GM10248 (cell line): ENCODE measurements at regions not wholly inside any gene's neighbourhood (a gene's known extent, or its start where the extent isn't known, plus 50 kb on each side); places are given as distances from the start of the nearest gene placed in this dataset.

ENCODE experiments used
- CTCF ChIA-PET: fragments of 300-600 bp; sonication (Branson Sonifier 250); formaldehyde crosslinking; extraction: SDS; loops from one replicate; lab custom pipeline; 2021; ENCODE audit warnings: antibody characterized with exemption; lab: Yijun Ruan, JAX
- POLR2A ChIA-PET: fragments of 350-650 bp; sonication (Branson Sonifier 250); formaldehyde crosslinking; extraction: SDS; loops from one replicate; lab custom pipeline; 2020; ENCODE audit warnings: antibody characterized with exemption; lab: Yijun Ruan, JAX
- DNase-seq: peaks from one replicate; pipeline ENCODE4 v3.0.0; 2012; ENCODE audit errors: extremely low spot score
- TF ChIP-seq, protein P1 (sequence below): IDR thresholded peaks from 2 replicates; pipeline ENCODE4 v1.5.1; 2012; ENCODE audit warnings: mild to moderate bottlenecking, low read depth; ENCODE audit errors: extremely low read depth, missing control alignments, control extremely low read depth

DNA sequence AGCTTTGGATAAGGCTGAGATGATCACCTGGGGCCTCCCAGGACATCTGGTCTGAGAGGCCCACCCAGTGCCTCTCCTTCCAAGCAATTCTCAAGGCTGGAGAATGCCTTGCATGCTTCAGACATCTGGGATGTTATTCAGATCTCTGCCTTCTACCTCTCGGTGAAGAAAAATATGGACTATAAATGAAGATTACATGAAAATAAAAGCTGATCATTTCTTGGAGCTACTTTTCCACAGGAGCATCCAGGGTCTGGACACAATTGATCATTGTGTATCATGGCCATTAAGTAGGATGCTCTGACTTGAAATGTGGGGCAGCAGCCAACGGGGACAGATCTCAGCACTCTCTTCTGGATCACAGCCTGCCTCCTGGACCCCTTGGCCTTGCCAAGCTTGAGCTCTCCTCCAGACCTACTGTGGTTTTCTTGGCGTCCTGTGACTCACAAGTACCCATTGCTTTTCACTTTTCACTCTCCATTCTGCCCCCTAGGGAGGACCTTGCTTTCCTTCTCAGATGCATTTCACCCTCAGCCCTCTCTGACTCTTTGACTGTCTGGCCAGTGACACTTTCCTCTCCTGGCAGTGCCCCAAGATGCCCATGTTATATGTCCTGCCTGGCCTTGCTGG, 203.1 kb downstream of the INSIG2 start:
- TF ChIP-seq, protein P1, sequence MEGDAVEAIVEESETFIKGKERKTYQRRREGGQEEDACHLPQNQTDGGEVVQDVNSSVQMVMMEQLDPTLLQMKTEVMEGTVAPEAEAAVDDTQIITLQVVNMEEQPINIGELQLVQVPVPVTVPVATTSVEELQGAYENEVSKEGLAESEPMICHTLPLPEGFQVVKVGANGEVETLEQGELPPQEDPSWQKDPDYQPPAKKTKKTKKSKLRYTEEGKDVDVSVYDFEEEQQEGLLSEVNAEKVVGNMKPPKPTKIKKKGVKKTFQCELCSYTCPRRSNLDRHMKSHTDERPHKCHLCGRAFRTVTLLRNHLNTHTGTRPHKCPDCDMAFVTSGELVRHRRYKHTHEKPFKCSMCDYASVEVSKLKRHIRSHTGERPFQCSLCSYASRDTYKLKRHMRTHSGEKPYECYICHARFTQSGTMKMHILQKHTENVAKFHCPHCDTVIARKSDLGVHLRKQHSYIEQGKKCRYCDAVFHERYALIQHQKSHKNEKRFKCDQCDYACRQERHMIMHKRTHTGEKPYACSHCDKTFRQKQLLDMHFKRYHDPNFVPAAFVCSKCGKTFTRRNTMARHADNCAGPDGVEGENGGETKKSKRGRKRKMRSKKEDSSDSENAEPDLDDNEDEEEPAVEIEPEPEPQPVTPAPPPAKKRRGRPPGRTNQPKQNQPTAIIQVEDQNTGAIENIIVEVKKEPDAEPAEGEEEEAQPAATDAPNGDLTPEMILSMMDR = no peak
- no peak for DNase-seq
- ChIA-PET CTCF (interaction anchor here (1.2 kb wide), 1 partner anchor 16 kb away, joined by 3 read pairs; no protein-coding TSS in a partner anchor), POLR2A (no interaction called here)

DNA sequence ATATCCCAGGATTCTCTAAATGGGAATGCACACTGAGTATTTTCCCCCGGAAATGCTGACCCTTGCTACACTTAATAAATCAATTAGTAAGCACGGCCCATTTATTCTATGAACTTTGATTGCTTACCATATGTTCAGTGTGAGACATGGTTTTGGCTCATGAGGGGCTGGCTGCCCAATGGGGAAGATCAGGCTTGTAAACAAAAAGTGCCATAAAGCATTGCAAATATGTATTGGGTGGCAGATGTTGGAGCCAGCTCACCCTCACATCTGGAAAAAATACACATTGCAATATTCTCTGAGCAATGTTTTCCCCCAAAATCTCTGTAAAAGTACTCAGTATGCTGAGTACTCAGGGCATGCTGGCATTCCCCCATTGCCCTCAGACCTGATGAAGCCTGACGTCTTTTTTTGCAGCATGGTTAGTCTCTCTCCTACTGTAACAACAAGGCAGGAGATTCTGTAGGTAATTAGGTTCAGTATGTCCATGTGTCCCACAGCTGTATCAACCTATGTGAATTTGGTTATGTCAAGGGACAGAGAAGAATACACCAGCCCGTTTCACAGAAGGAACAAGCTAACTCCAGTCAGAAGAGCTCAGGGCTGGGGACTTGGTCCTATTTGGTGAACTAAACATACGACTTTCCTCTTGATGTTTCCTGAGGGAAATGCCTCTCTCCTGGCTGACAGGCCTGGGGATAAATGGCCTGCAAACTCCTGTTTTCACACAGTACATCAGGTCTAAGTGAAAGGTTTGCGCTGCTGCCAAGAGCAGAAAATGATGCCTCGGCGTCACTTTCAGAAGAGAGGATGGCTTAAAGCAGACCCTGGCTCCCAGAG, 202.4 kb downstream of the INSIG2 start:
- TF ChIP-seq, protein P1 = no peak
- CTCF ChIA-PET = interaction anchor here (1.2 kb wide), 1 partner anchor 17 kb away, joined by 3 read pairs; no protein-coding TSS in a partner anchor
- no peak for DNase-seq
- POLR2A ChIA-PET = no interaction called here

DNA sequence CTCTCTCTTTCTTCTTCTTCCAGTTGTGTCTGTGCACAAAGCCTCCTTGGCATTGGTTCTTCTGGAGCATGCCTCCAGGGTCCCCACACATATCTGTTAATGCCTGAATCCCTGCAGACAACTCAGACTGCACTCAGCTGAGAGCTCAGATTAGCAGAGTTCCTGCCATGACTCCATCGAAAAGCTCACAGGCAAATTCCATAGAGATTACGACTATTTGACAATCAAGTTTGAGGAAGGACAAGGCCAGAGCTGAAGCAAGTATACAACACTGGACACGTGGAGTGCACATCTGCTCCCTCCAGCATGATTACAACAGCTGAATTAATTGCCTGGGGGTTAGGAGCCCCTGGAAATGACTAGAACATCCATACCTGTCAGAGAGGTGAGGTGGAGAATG, 190.7 kb downstream of the INSIG2 start:
- DNase-seq = no peak
- POLR2A ChIA-PET = no interaction called here
- TF ChIP-seq, protein P1 = no peak
- CTCF ChIA-PET = interaction anchor here (2.2 kb wide), 1 partner anchor 9 kb away, joined by 12 read pairs; no protein-coding TSS in a partner anchor

DNA sequence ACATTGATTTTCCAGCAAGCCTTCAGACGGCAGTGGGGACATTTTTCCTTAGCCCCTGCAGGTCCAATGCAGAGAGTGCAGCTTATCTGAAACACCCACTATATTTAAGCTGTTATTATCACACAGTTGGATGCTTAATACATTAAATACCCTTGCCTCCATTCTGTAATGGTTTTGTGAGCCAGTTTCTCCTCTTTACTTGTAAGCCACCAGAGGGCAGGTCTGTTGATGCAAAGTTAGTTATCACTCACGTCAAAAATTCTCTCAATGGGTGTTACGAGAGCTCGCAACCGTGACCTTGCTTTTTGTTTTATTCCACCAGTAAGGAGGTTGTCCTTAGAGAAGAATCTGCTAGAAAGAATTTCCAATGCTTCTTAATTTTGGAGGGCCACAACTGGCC, 189.8 kb downstream of the INSIG2 start:
- TF ChIP-seq, protein P1 = no peak
- POLR2A ChIA-PET = no interaction called here
- DNase-seq = no peak
- CTCF ChIA-PET = interaction anchor here (2.2 kb wide), 1 partner anchor 8 kb away, joined by 12 read pairs; no protein-coding TSS in a partner anchor

DNA sequence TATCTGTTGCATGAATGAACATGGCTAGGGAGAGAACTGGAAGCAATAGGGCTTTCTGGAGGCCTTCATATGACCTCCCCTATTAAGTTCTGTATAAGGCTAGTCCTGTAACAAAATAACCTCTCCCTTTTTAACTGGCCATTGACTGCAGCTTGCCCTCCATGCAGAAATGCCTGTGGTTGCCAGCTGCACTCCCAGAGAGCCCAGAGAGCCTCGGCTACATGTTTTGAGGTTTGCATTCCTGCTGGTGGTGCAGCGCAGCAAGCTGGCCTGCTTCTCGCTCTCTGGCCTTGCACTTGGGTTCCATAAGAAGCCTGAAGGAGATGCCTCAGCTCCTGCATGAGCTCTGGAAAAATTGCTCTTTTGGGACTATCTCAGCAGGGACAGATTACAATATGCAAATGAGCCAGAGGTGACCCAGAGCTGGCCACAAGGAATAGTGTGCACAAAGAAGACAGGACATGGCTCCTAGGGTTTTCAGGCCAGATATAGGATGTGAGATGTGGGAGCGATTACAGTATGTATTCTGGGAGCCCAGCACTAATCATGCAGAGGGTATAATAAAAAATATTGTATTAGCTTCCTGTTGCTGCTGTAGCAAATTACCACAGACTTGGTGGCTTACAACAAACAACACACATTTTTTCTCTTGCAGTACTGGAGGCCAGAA, 186.7 kb downstream of the INSIG2 start:
- no peak for DNase-seq
- POLR2A ChIA-PET = no interaction called here
- TF ChIP-seq, protein P1 = no peak
- CTCF ChIA-PET = no interaction called here

DNA sequence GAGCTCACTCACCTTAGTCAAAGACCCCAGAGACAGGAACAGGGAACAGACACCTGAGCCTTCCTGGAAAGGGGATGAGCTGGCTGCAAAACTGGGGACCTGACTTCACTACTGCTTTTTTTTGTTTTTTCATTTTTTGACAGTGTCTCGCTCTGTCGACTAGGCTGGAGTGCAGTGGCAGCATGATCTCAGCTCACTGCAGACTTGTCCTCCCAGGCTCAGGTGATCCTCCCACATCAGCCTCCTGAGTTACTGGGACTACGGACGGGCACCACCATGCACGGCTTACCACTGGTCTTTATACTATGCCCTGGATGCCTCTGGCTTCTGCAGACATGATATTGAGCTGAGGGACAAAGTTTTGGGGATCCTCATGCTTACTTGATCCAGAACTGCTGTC, 184.1 kb downstream of the INSIG2 start:
- DNase-seq = no peak
- ChIA-PET POLR2A (no interaction called here), CTCF (interaction anchor here (1.2 to 1.5 kb wide), 2 partner anchors 12 to 240 kb away, joined by 3 to 4 read pairs; no protein-coding TSS in a partner anchor)
- TF ChIP-seq, protein P1 = no peak
